T-cell (primary cell): ENCODE measurements at regions not wholly inside any gene's neighbourhood (a gene's known extent, or its start where the extent isn't known, plus 50 kb on each side); places are given as distances from the start of the nearest gene placed in this dataset.
"Not testable (repeated sequence)": the region's sequence is repeated elsewhere in the genome, so short reads cannot be mapped to it uniquely, and the experiment has no call there.

Source experiments
- ATAC-seq, 4 experiments: fragments of 200-7000 bp in 3 of 4; fragments of 150-1000 bp in 1 of 4; cut with Tn5 transposase; replicated peaks in 1 of 4; 1 replicate in 3 of 4; 2 replicates in 1 of 4; pipeline ENCODE4 v1.10.0; 2021; ENCODE audit warnings: moderate library complexity in 3 of 4, mild to moderate bottlenecking in 2 of 4, moderate number of reproducible peaks in 1 of 4
- CTCF ChIA-PET, 2 donors: fragments of 300-600 bp; sonication (Branson Sonifier 250); formaldehyde crosslinking; loops; one replicate each; lab custom pipeline; 2022; ENCODE audit warnings: antibody characterized with exemption in 2 of 2; lab: Charles Lee
- POLR2A ChIA-PET, 2 donors: fragments of 300-600 bp; sonication (Branson Sonifier 250); formaldehyde crosslinking; loops; one replicate each; lab custom pipeline; 2022; ENCODE audit warnings: antibody characterized with exemption in 2 of 2; lab: Charles Lee
- DNase-seq, 35 experiments: peaks; one replicate each; pipeline versions ENCODE4 v3.0.0 to v3.0.0-alpha.2; 2013 to 2023
- H3K27ac ChIP-seq: one replicate; pipeline ENCODE4 v1.5.1; 2013; ENCODE audit warnings: low read length
- H3K27me3 ChIP-seq, 2 experiments: replicated peaks in 1 of 2; 1 replicate in 1 of 2; 2 replicates in 1 of 2; pipeline versions ENCODE4 v1.6.1 to v1.7.0; 2013; ENCODE audit warnings: low read length in 1 of 2, mixed read lengths in 1 of 2; ENCODE audit not compliant: control insufficient read depth in 2 of 2, insufficient read depth in 2 of 2; ENCODE audit errors: extremely low read depth in 1 of 2
- H3K36me3 ChIP-seq, 2 donors: 1 replicate in 1 of 2; 2 replicates in 1 of 2; pipeline versions ENCODE4 v1.6.1 to v1.7.0; 2013; ENCODE audit warnings: low read length in 1 of 2; ENCODE audit not compliant: control insufficient read depth in 2 of 2, insufficient read depth in 1 of 2; ENCODE audit errors: extremely low read depth in 1 of 2
- H3K4me1 ChIP-seq, 2 experiments: 1 replicate in 1 of 2; 2 replicates in 1 of 2; pipeline versions ENCODE4 v1.6.1 to v1.7.0; 2013; ENCODE audit warnings: low read length in 2 of 2, mixed read lengths in 1 of 2; ENCODE audit not compliant: insufficient read depth in 2 of 2, control insufficient read depth in 1 of 2; ENCODE audit errors: extremely low read depth in 1 of 2
- H3K4me3 ChIP-seq, 2 donors: 1 replicate in 1 of 2; 2 replicates in 1 of 2; pipeline versions ENCODE4 v1.5.1 to v1.7.0; 2013; ENCODE audit warnings: mild to moderate bottlenecking in 2 of 2, low read length in 1 of 2, moderate library complexity in 1 of 2; ENCODE audit not compliant: control insufficient read depth in 1 of 2; ENCODE audit errors: extremely low read depth in 1 of 2
- H3K9me3 ChIP-seq: 2 replicates; pipeline ENCODE4 v1.7.0; 2013
- H3K27ac Mint-ChIP-seq, 2 donors: one replicate each; pipeline ENCODE4 v1.8.0; 2020 to 2021; ENCODE audit warnings: mild to moderate bottlenecking in 2 of 2, mixed read lengths in 2 of 2
- H3K27me3 Mint-ChIP-seq, 2 donors: one replicate each; pipeline ENCODE4 v1.8.0; 2021 to 2022; ENCODE audit warnings: mixed read lengths in 2 of 2
- H3K36me3 Mint-ChIP-seq: one replicate; pipeline ENCODE4 v1.8.0; 2021; ENCODE audit warnings: mixed read lengths
- H3K4me1 Mint-ChIP-seq, 3 donors: one replicate each; pipeline ENCODE4 v1.8.0; 2020 to 2022; ENCODE audit warnings: mixed read lengths in 3 of 3, mild to moderate bottlenecking in 1 of 3
- H3K4me3 Mint-ChIP-seq, 3 donors: one replicate each; pipeline ENCODE4 v1.8.0; 2020 to 2022; ENCODE audit warnings: mild to moderate bottlenecking in 3 of 3, mixed read lengths in 3 of 3, moderate library complexity in 3 of 3
- H3K9me3 Mint-ChIP-seq, 3 donors: one replicate each; pipeline ENCODE4 v1.8.0; 2020 to 2022; ENCODE audit warnings: mixed read lengths in 3 of 3
- WGBS: methylation state at CpG from one replicate; pipeline ENCODE4 v1.1.5; 2013; ENCODE audit warnings: missing lambda C conversion rate; ENCODE audit not compliant: insufficient coverage; 5-methylcytosine and 5-hydroxymethylcytosine counted together

DNA sequence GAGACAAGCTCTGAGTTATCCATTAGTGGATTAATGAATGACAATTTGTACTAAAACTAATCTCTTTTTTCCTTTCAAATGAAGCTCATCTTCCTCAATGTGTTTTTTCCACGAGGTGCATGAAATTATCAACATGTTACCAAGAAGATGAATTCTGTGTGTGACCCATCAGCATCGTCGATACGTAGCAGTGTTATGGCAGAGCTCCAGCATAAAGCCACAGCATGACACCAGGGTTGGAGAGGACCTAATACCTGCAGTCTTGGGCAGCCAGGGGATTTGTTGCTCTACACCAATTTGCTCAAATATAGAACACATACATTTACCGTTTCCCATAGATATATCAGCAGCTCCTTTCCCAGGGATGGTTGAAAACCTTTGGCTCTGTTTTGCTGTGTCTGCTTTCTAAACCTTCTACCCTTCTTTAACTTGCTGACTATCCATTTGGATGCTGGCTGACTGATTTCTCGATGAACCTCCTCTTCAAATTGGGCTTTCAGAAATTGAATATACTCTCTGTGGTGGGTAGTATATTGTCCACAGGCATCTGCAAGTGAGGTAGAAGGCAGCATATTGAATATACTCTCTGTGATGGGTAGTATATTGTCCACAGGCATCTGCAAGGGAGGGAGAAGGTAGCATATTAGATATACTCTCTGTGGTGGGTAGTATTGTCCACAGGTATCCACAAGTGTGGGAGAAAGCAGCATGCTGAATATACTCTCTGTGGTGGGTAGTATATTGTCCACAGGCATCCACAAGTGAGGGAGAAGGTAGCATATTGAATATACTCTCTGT, 787.4 kb upstream of the TPTE start:
- H3K4me3 ChIP-seq, H3K9me3 ChIP-seq, ATAC-seq, H3K27ac Mint-ChIP-seq, H3K36me3 ChIP-seq, POLR2A ChIA-PET, H3K27ac ChIP-seq, H3K27me3 Mint-ChIP-seq, H3K4me3 Mint-ChIP-seq, H3K4me1 ChIP-seq, CTCF ChIA-PET, H3K27me3 ChIP-seq, DNase-seq, H3K4me1 Mint-ChIP-seq, H3K36me3 Mint-ChIP-seq: not testable (repeated sequence)
- WGBS, result 76% methylated on average over 5 of the region's 6 CpGs
- H3K9me3 Mint-ChIP-seq, result peaks cover 0 to 13% (median 4%) of the 10 kb centered on the region in 3 donors

DNA sequence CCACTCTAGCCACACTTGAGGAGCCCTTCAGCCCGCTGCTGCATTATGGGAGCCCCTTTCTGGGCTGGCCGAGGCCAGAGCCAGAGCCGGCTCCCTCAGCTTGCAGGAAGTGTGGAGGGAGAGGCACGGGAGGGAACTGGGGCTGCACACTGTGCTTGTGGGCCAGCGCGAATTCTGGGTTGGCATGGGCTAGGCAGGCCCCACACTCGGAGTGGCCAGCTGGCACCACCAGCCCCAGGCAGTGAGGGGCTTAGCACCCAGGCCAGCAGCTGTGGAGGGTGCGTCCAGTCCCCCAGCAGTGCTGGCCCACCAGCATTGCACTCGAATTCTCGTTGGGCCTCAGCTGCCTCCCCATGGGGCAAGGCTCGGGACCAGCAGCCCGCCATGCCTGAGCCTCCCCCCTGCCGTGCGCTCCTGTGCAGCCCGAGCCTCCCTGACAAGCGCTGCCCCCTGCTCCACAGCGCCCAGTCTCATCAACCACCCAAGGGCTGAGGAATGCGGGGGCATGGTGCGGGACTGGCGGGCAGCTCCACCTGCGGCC, 785.9 kb upstream of the TPTE start:
- Mint-ChIP-seq H3K4me1 (no peaks in the 10 kb centered on the region), H3K9me3 (peaks cover 3 to 16% (median 11%) of the 10 kb centered on the region in 3 donors), H3K4me3 (no peak overlapping the region), H3K27ac (no peak overlapping the region), H3K27me3 (no peaks in the 10 kb centered on the region), H3K36me3 (no peaks in the 10 kb centered on the region)
- Histone ChIP-seq H3K27me3 (no peaks in the 10 kb centered on the region), H3K4me1 (no peaks in the 10 kb centered on the region), H3K27ac (no peak overlapping the region), H3K36me3 (no peaks in the 10 kb centered on the region), H3K9me3 (no peaks in the 10 kb centered on the region), H3K4me3 (no peak overlapping the region)
- WGBS, result 67% methylated on average over 21 of the region's 21 CpGs
- CTCF ChIA-PET, result no interaction called here
- POLR2A ChIA-PET, result no interaction called here
- DNase-seq, result no peak
- ATAC-seq, result peak in 1 of 4 experiments; percentile 12

DNA sequence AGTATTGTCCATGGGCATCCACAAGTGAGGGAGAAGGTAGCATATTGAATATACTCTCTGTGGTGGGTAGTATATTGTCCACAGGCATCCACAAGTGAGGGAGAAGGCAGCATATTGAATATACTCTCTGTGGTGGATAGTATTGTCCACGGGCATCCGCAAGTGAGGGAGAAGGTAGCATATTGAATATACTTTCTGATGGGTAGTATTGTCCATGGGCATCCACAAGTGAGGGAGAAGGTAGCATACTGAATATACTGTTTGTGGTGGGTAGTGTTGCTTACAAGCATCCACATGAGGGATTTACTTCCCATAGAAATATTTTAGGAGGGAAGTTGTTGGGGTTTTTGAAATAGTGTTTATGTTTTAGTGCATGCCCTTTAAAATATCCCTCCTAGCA, 784.1 kb upstream of the TPTE start:
- H3K36me3 ChIP-seq, H3K9me3 ChIP-seq, ATAC-seq, DNase-seq, H3K27me3 ChIP-seq, H3K4me1 ChIP-seq, H3K27ac ChIP-seq, POLR2A ChIA-PET, H3K27ac Mint-ChIP-seq, H3K4me1 Mint-ChIP-seq, H3K27me3 Mint-ChIP-seq, H3K36me3 Mint-ChIP-seq, H3K4me3 Mint-ChIP-seq, CTCF ChIA-PET, H3K4me3 ChIP-seq: not testable (repeated sequence)
- H3K9me3 Mint-ChIP-seq, result peaks cover 3 to 23% (median 18%) of the 10 kb centered on the region in 3 donors
- WGBS, result 73% methylated on average over 2 of the region's 2 CpGs

DNA sequence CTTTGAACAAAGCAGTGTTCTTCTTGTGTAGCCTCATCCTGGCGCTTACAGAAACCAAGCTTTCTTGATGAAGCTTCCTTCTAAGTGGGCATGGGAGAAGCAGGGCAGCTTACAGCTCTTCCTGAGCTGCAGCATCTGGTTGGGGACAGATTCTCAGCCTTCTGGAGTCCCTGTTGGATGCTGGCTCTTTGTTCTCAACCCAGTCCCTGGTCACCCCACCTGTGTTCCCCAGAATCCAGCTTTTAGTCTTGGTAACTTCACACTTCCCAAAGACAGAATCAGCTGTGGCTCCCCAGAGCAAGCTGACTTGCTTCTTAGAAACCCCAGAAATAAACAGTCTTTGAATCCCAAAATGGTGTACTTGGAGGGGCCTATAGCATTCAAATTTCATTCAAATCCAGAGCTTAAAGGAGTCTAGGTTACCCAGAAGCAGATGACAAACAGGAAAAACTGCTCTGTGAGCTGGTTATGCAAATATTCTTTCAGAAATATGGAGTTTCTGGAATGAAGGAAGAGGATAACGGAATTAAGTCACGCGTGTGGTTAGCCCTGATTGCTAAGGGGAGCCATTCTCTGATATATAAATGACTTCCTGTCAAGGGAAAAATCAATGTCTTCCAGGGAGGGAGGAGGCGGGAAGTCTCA, 783.4 kb upstream of the TPTE start:
- H3K4me1 Mint-ChIP-seq, ATAC-seq, H3K36me3 Mint-ChIP-seq, H3K27me3 ChIP-seq, H3K4me3 Mint-ChIP-seq, H3K36me3 ChIP-seq, H3K27ac ChIP-seq, H3K9me3 ChIP-seq, POLR2A ChIA-PET, H3K4me1 ChIP-seq, H3K4me3 ChIP-seq, DNase-seq, CTCF ChIA-PET, H3K27ac Mint-ChIP-seq, H3K27me3 Mint-ChIP-seq: not testable (repeated sequence)
- peaks cover 3 to 25% (median 18%) of the 10 kb centered on the region in 3 donors for H3K9me3 Mint-ChIP-seq
- 58% methylated on average over 5 of the region's 5 CpGs for WGBS

DNA sequence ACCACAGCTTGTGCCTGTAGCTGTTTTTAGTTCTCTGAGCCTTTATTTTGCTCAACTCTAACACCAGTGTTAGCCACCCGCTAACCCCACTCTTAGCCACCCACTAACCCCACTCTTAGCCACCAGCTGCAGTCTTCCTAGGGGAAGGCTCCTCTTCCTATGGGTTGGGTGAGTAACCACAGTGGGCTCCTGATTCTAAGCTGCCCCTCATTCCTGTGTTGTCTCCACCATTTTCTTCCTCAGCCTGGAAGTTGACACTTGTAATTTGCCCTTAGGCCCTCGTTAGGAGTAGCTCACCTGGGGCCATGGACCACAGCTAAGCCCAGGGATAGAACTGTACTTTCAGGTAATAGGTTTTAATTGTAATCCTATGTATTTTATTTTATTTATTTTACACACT, 782.9 kb upstream of the TPTE start:
- Histone ChIP-seq H3K4me3 (no peak overlapping the region), H3K27ac (no peak overlapping the region), H3K4me1 (no peaks in the 10 kb centered on the region), H3K9me3 (no peaks in the 10 kb centered on the region), H3K27me3 (no peaks in the 10 kb centered on the region), H3K36me3 (no peaks in the 10 kb centered on the region)
- H3K4me3 Mint-ChIP-seq, result no peak overlapping the region
- ChIA-PET POLR2A (no interaction called here), CTCF (no interaction called here)
- H3K36me3 Mint-ChIP-seq, result no peaks in the 10 kb centered on the region
- H3K27ac Mint-ChIP-seq, result no peak overlapping the region
- H3K27me3 Mint-ChIP-seq, result no peaks in the 10 kb centered on the region
- DNase-seq (no peak), ATAC-seq (no peak)
- peaks cover 3 to 25% (median 18%) of the 10 kb centered on the region in 3 donors for H3K9me3 Mint-ChIP-seq
- WGBS, result no CpG with 5 or more reads among the region's 2 CpGs
- no peaks in the 10 kb centered on the region for H3K4me1 Mint-ChIP-seq

DNA sequence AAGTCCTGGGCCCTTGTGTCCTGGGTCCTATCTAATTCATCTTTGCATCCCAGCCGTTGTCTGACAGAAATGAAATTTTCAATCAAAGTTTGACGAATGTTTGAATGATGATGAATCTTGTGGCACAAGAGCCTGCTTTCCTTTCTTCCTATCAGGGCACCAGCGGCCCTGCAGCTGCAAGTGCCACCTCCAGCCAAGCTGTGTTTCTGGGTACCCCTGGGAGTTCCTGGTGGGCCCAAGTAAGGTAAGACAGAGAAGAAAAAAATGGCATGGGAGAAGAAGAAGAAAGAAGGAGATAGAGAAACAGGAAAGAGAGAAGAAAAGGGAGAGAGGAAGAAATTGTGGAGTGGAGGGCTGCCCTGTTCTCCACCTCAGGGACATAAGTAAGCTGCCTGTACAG, 782.1 kb upstream of the TPTE start:
- no peak for DNase-seq
- no peak overlapping the region for H3K4me3 Mint-ChIP-seq
- no peaks in the 10 kb centered on the region for H3K27me3 Mint-ChIP-seq

More for the DNA sequence above, 782.1 kb upstream of the TPTE start:
- Mint-ChIP-seq H3K27ac (no peak overlapping the region), H3K36me3 (no peaks in the 10 kb centered on the region), H3K9me3 (peaks cover 3 to 25% (median 18%) of the 10 kb centered on the region in 3 donors), H3K4me1 (no peaks in the 10 kb centered on the region)
- ATAC-seq, result no peak
- H3K36me3 ChIP-seq, result no peaks in the 10 kb centered on the region
- H3K27ac ChIP-seq, result no peak overlapping the region
- no peaks in the 10 kb centered on the region for H3K4me1 ChIP-seq
- H3K4me3 ChIP-seq, result no peak overlapping the region
- WGBS, result 57% methylated on average over 2 of the region's 3 CpGs
- H3K9me3 ChIP-seq, result no peaks in the 10 kb centered on the region
- CTCF ChIA-PET, result no interaction called here
- no peaks in the 10 kb centered on the region for H3K27me3 ChIP-seq
- POLR2A ChIA-PET, result no interaction called here
